HL-60 (cell line): ENCODE measurements at regions not wholly inside any gene's neighbourhood (a gene's known extent, or its start where the extent isn't known, plus 50 kb on each side); places are given as distances from the start of the nearest gene placed in this dataset.

Experiments used
- DNase-seq, 2 experiments: peaks; one replicate each; pipeline ENCODE4 v3.0.0-alpha.2; 2010 to 2020; ENCODE audit warnings: low read depth in 1 of 2, low spot score in 1 of 2
- H3K27ac ChIP-seq: fragments of 250-450 bp; sonication (Bioruptor Pico); replicated peaks from 2 replicates; pipeline ENCODE4 v1.5.1; 2020; ENCODE audit warnings: mild to moderate bottlenecking, moderate library complexity
- H3K27me3 ChIP-seq: fragments of 250-450 bp; sonication (Bioruptor Pico); 2 replicates; pipeline ENCODE4 v1.5.1; 2021; ENCODE audit warnings: mild to moderate bottlenecking, moderate library complexity; ENCODE audit not compliant: insufficient read depth, poor library complexity, severe bottlenecking
- H3K4me3 ChIP-seq: replicated peaks from 2 replicates; pipeline ENCODE4 v1.5.1; 2011; ENCODE audit warnings: mild to moderate bottlenecking, control low read depth, low read length; ENCODE audit not compliant: insufficient read depth
- GABPA ChIP-seq: IDR thresholded peaks from 2 replicates; pipeline ENCODE4 v1.6.1; 2012; ENCODE audit warnings: low read depth
- POLR2AphosphoS5 ChIP-seq: IDR thresholded peaks from 2 replicates; pipeline ENCODE4 v1.6.1; 2012; ENCODE audit warnings: low read depth
- SPI1 ChIP-seq: IDR thresholded peaks from 2 replicates; pipeline ENCODE4 v1.6.1; 2012; ENCODE audit warnings: low read depth, mild to moderate bottlenecking, borderline replicate concordance
- TF ChIP-seq, protein P1 (sequence below): IDR thresholded peaks from 2 replicates; pipeline ENCODE4 v1.6.1; 2012; ENCODE audit warnings: low read depth; ENCODE audit not compliant: insufficient replicate concordance
- TF ChIP-seq, protein P2 (sequence below): IDR thresholded peaks from one replicate; pipeline ENCODE4 v1.5.1; 2011; ENCODE audit warnings: low read length, control low read depth, inconsistent platforms; ENCODE audit not compliant: insufficient read depth

DNA sequence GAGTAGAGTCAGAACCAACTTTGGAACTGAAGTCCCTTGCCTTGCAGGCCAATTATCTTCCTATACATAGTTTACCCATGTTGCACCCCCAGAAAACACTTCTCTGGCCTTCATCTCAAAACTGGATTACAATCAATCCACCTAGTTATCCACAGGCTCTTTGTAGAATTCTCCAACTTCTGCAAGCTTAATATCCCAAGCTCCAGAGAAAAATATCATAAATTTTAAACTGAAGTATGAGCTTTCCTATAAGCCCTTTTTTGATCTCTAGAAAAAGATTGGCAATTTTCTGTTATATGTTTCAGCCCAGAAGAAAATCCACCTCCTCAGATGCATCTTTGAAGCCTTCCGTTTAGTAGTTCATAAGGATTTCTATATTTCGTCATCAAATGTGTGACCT lies 553.4 kb downstream of the SNAPC1 start:
- TF ChIP-seq, protein P1, sequence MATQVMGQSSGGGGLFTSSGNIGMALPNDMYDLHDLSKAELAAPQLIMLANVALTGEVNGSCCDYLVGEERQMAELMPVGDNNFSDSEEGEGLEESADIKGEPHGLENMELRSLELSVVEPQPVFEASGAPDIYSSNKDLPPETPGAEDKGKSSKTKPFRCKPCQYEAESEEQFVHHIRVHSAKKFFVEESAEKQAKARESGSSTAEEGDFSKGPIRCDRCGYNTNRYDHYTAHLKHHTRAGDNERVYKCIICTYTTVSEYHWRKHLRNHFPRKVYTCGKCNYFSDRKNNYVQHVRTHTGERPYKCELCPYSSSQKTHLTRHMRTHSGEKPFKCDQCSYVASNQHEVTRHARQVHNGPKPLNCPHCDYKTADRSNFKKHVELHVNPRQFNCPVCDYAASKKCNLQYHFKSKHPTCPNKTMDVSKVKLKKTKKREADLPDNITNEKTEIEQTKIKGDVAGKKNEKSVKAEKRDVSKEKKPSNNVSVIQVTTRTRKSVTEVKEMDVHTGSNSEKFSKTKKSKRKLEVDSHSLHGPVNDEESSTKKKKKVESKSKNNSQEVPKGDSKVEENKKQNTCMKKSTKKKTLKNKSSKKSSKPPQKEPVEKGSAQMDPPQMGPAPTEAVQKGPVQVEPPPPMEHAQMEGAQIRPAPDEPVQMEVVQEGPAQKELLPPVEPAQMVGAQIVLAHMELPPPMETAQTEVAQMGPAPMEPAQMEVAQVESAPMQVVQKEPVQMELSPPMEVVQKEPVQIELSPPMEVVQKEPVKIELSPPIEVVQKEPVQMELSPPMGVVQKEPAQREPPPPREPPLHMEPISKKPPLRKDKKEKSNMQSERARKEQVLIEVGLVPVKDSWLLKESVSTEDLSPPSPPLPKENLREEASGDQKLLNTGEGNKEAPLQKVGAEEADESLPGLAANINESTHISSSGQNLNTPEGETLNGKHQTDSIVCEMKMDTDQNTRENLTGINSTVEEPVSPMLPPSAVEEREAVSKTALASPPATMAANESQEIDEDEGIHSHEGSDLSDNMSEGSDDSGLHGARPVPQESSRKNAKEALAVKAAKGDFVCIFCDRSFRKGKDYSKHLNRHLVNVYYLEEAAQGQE: no peak
- no peak for TF ChIP-seq SPI1
- no peak for TF ChIP-seq GABPA
- DNase-seq: no peak
- Histone ChIP-seq H3K27me3 (no peaks in the 10 kb centered on the region), H3K4me3 (no peak overlapping the region), H3K27ac (no peak overlapping the region)

DNA sequence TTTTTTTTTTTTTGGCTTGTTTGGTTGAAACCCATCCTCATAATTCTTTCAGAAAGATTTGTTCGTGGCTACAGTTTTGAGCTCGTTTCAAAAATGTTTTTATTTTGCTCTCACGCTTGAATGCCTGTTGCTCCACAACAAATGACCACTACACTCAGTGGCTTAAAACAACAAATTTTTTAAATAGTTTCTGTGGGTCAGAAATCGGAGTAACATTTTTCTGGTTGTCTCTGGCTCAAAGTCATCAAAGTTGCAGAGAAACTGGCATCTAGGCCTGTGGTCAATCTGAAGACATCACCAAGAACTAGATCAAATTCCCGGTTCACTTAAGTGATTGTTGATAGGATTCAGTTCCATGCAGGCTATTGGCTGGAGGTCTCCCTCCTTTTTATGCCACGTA lies 560.0 kb downstream of the SNAPC1 start:
- TF ChIP-seq GABPA: no peak
- TF ChIP-seq, protein P1: no peak
- no peak for TF ChIP-seq POLR2AphosphoS5
- TF ChIP-seq SPI1: no peak
- TF ChIP-seq, protein P2, sequence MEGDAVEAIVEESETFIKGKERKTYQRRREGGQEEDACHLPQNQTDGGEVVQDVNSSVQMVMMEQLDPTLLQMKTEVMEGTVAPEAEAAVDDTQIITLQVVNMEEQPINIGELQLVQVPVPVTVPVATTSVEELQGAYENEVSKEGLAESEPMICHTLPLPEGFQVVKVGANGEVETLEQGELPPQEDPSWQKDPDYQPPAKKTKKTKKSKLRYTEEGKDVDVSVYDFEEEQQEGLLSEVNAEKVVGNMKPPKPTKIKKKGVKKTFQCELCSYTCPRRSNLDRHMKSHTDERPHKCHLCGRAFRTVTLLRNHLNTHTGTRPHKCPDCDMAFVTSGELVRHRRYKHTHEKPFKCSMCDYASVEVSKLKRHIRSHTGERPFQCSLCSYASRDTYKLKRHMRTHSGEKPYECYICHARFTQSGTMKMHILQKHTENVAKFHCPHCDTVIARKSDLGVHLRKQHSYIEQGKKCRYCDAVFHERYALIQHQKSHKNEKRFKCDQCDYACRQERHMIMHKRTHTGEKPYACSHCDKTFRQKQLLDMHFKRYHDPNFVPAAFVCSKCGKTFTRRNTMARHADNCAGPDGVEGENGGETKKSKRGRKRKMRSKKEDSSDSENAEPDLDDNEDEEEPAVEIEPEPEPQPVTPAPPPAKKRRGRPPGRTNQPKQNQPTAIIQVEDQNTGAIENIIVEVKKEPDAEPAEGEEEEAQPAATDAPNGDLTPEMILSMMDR: no peak
- Histone ChIP-seq H3K4me3 (no peak overlapping the region), H3K27me3 (no peaks in the 10 kb centered on the region), H3K27ac (no peak overlapping the region)
- DNase-seq: no peak

DNA sequence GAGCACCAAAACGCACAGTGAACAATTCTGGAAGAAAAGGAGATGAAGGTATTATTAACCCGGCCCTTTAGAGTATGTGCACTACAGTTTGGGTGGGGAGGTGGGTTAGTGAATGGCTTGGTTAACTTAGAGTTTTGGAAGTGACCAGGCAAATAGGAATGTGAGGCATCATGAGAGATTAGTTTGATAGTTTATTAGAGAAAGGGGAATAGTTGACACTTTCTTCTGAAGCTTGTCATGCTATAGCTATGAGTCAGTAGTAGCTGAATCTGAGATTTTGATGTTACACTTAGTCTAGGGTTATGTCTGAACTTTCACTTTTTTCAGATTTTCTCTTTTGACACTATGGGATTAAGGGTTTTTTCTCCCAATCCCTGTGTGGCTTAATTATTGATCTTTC lies 567.2 kb downstream of the SNAPC1 start:
- TF ChIP-seq SPI1 (no peak), GABPA (no peak), POLR2AphosphoS5 (no peak)
- TF ChIP-seq, protein P2: no peak
- TF ChIP-seq, protein P1: no peak
- DNase-seq: no peak
- Histone ChIP-seq H3K4me3 (no peak overlapping the region), H3K27me3 (no peaks in the 10 kb centered on the region), H3K27ac (no peak overlapping the region)
